ENCODE measurements at regions not wholly inside any gene's neighbourhood (a gene's known extent, or its start where the extent isn't known, plus 50 kb on each side); places are given as distances from the start of the nearest gene placed in this dataset.

DNA sequence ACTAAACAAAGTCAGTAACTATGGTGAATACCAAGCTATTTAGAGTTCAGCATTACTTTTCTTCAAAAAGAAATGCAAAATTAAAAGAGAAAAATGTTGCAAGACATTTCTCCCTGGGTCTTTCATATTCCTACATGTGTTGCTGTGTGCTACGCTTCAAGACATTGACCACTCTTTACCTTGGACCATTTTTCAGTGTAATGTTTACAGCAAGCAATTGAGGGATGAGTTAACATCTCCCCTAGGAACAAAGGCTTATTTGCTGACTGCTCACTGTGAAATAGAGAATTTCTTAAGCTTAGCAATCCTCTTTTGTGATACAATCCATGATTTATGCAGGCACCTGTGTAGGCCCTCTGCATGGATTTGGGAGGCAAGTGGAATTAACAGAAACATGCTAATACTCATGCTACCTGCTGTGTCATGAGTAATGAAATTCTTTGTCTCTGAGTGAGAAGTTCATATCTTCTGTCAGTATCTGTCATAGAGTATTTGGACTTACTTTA lies 1202.9 kb upstream of the CDH8 start:
- BruUV-seq (replicated peaks), result no TSS peak
- Histone ChIP-seq H3K27me3 (replicated peaks in 1 of 2; ENCODE audit: control insufficient read depth in 2 of 2, insufficient read depth in 2 of 2, low read length in 1 of 2) (no peaks in the 10 kb centered on the region), H3K9me3 (replicated peaks; ENCODE audit: control insufficient read depth, insufficient read depth, low read length) (no peaks in the 10 kb centered on the region), H4K20me1 (ENCODE audit: control insufficient read depth, insufficient read depth) (no peaks in the 10 kb centered on the region), H3K4me1 (ENCODE audit: control insufficient read depth, insufficient read depth, low read length) (no peaks in the 10 kb centered on the region), H3K4me2 (ENCODE audit: control insufficient read depth, insufficient read depth) (no peak overlapping the region), H3K27ac (ENCODE audit: control insufficient read depth, insufficient read depth) (no peak overlapping the region), H3K36me3 (ENCODE audit: control insufficient read depth in 2 of 2, insufficient read depth in 2 of 2, low read length in 1 of 2) (no peaks in the 10 kb centered on the region), H2AFZ (ENCODE audit: control insufficient read depth, low read depth, low read length) (no peak overlapping the region), H3K9ac (ENCODE audit: control insufficient read depth, insufficient read depth, low read length) (no peak overlapping the region), H3K4me3 (no peak overlapping the region), H3K79me2 (ENCODE audit: control insufficient read depth, insufficient read depth, low read length) (no peaks in the 10 kb centered on the region)
- DNase-seq (ENCODE audit: low read depth, low spot score) (no peak), FAIRE-seq (no peak), ATAC-seq (no peak)
- ChIA-PET RAD21 (ENCODE audit: unreplicated experiment) (no interaction called here), POLR2A (no interaction called here), CTCF (no interaction called here), SMC1A (ENCODE audit: uncharacterized antibody, unreplicated experiment) (no interaction called here)
- intact Hi-C loops (cut with micrococcal nuclease; ENCODE audit: unreplicated experiment), result no loop called here
- 25% methylated on average over 1 of the region's 1 CpG for WGBS (ENCODE audit: insufficient coverage, insufficient replicate concordance, low lambda C conversion rate, missing lambda C conversion rate)
- TF ChIP-seq ZZZ3 (IDR thresholded peaks at IDR 0.05; ENCODE audit: control insufficient read depth, insufficient read length, low read depth) (no peak), RAD21 (IDR thresholded peaks at IDR 0.05; ENCODE audit: insufficient read depth, low read depth, low read length) (no peak), SMARCA5 (IDR thresholded peaks at IDR 0.05) (no peak), KAT2A (conservative IDR thresholded peaks at IDR 0.05; ENCODE audit: control insufficient read depth, low read depth, low read length) (no peak), JUND (IDR thresholded peaks at IDR 0.05; ENCODE audit: low read depth, low read length) (no peak), MXI1 (IDR thresholded peaks at IDR 0.05; ENCODE audit: low read depth, low read length) (no peak), SMC3 (IDR thresholded peaks at IDR 0.05; ENCODE audit: borderline replicate concordance, low read length) (no peak)
- in situ Hi-C loops (cut with MboI), result no loop called here

DNA sequence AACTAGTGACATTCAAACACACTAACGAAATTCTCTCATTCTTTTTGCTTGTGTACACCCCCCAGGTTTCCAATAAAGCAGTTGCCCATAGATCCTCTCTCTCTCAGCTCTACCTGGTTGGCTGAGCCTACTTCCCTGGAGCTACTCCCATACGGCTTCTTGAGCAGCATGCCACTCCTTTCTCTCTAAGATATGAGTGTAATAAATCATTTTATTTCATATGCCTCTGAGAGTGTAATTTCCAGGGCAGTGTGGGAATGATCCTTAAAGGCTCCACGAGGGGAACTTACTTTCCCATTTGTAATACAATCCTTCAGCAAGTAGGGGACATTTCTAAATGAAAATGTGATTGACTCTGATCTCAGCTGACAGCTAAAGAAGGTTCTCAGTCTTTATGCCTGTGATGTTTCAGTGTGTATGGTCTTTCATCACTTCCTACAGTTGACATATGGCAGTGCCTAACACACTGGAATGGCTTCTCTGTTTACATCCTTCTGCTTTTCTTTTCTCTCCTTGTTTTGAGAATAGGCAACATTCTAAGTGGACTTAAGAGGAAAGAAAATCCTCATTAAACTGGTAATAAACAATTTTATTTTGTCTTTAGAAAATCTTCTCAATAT lies 1194.3 kb upstream of the CDH8 start:
- H3K27me3 ChIP-seq (replicated peaks in 1 of 2; ENCODE audit: control insufficient read depth in 2 of 2, insufficient read depth in 2 of 2, low read length in 1 of 2), result no peaks in the 10 kb centered on the region
- ChIA-PET SMC1A (ENCODE audit: uncharacterized antibody, unreplicated experiment) (no interaction called here), CTCF (no interaction called here), POLR2A (no interaction called here), RAD21 (ENCODE audit: unreplicated experiment) (no interaction called here)
- no peak overlapping the region for H3K9ac ChIP-seq (ENCODE audit: control insufficient read depth, insufficient read depth, low read length)
- no peak overlapping the region for H3K4me3 ChIP-seq
- no peak for ATAC-seq
- no peak overlapping the region for H2AFZ ChIP-seq (ENCODE audit: control insufficient read depth, low read depth, low read length)
- DNase-seq (ENCODE audit: low read depth, low spot score), result no peak
- H3K9me3 ChIP-seq (replicated peaks; ENCODE audit: control insufficient read depth, insufficient read depth, low read length), result no peaks in the 10 kb centered on the region
- H3K4me2 ChIP-seq (ENCODE audit: control insufficient read depth, insufficient read depth), result no peak overlapping the region
- H3K27ac ChIP-seq (ENCODE audit: control insufficient read depth, insufficient read depth), result no peak overlapping the region
- 0% methylated on average over 3 of the region's 3 CpGs for WGBS (ENCODE audit: insufficient coverage, insufficient replicate concordance, low lambda C conversion rate, missing lambda C conversion rate)
- H3K36me3 ChIP-seq (ENCODE audit: control insufficient read depth in 2 of 2, insufficient read depth in 2 of 2, low read length in 1 of 2), result no peaks in the 10 kb centered on the region
- H3K79me2 ChIP-seq (ENCODE audit: control insufficient read depth, insufficient read depth, low read length), result no peaks in the 10 kb centered on the region
- intact Hi-C loops (cut with micrococcal nuclease; ENCODE audit: unreplicated experiment), result no loop called here
- no TSS peak for BruUV-seq (replicated peaks)
- H3K4me1 ChIP-seq (ENCODE audit: control insufficient read depth, insufficient read depth, low read length), result no peaks in the 10 kb centered on the region
- in situ Hi-C loops (cut with MboI), result no loop called here
- no peak for FAIRE-seq
- H4K20me1 ChIP-seq (ENCODE audit: control insufficient read depth, insufficient read depth), result no peaks in the 10 kb centered on the region
- TF ChIP-seq RUNX3 (IDR thresholded peaks at IDR 0.05; ENCODE audit: low read length) (no peak), ZBED1 (IDR thresholded peaks at IDR 0.05; ENCODE audit: borderline replicate concordance) (no peak), IRF5 (IDR thresholded peaks at IDR 0.05; ENCODE audit: borderline replicate concordance) (no peak), SREBF1 (IDR thresholded peaks at IDR 0.05; ENCODE audit: low read length) (no peak), LARP7 (IDR thresholded peaks at IDR 0.05) (no peak), NKRF (conservative IDR thresholded peaks at IDR 0.05) (no peak), NR2C1 (IDR thresholded peaks at IDR 0.05) (no peak), FOXK2 (IDR thresholded peaks at IDR 0.05) (no peak)
- TF ChIP-seq, protein P1, sequence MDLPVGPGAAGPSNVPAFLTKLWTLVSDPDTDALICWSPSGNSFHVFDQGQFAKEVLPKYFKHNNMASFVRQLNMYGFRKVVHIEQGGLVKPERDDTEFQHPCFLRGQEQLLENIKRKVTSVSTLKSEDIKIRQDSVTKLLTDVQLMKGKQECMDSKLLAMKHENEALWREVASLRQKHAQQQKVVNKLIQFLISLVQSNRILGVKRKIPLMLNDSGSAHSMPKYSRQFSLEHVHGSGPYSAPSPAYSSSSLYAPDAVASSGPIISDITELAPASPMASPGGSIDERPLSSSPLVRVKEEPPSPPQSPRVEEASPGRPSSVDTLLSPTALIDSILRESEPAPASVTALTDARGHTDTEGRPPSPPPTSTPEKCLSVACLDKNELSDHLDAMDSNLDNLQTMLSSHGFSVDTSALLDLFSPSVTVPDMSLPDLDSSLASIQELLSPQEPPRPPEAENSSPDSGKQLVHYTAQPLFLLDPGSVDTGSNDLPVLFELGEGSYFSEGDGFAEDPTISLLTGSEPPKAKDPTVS (IDR thresholded peaks at IDR 0.05; ENCODE audit: low read depth, low read length), result no peak
